ENCODE measurements at regions not wholly inside any gene's neighbourhood (a gene's known extent, or its start where the extent isn't known, plus 50 kb on each side); places are given as distances from the start of the nearest gene placed in this dataset.
"Not testable (repeated sequence)": the region's sequence is repeated elsewhere in the genome, so short reads cannot be mapped to it uniquely, and the experiment has no call there.

GRCh38 chr12:88814779-88815178 lies 234.5 kb upstream of the KITLG start:
- Histone ChIP-seq H3K36me3 (ENCODE audit: control insufficient read depth in 4 of 4, insufficient read depth in 4 of 4, low read length in 4 of 4) (no peaks in the 10 kb centered on the region), H3K9ac (ENCODE audit: insufficient read depth in 1 of 2, low read length in 2 of 2) (no peak overlapping the region), H3K4me3 (no peak overlapping the region), H3K27me3 (ENCODE audit: control insufficient read depth in 3 of 3, insufficient read depth in 3 of 3, low read length in 2 of 3) (no peaks in the 10 kb centered on the region), H3K27ac (ENCODE audit: low read depth in 1 of 2, low read length in 1 of 2) (no peak overlapping the region), H3K4me1 (ENCODE audit: control insufficient read depth in 5 of 5, insufficient read depth in 5 of 5, low read length in 5 of 5) (no peaks in the 10 kb centered on the region), H3K9me3 (ENCODE audit: control insufficient read depth in 4 of 4, insufficient read depth in 3 of 4, low read length in 3 of 4) (no peaks in the 10 kb centered on the region)
- DNase-seq: no peak
- WGBS, 2 donors: 87 to 97% methylated on average over 5 of the region's 5 CpGs
- ATAC-seq (ENCODE audit: insufficient read depth, low FRiP score): no peak
- TF ChIP-seq CTCF (IDR thresholded peaks at IDR 0.05; ENCODE audit: control extremely low read depth, extremely low read depth): no peak

DNA sequence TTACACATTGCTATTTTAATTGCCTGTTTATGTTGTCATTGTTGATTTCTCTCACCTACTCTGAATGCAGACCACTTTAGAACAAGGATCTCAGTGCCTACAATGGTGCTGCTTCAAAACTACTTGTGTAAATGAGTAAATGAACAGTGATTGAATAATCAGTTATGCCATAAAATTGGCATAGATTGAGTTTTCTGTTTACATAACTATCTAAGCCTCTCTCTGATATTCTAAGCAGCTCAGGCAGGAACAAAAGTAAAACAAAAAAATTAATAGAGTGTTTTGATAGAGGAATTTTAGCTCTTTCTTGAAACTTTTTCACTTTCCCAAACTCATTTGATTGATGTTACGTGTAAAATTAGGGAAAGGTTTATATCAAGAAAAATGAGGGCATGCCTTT lies 232.3 kb upstream of the KITLG start:
- Histone ChIP-seq H3K4me3 (no peak overlapping the region), H3K27me3 (ENCODE audit: control insufficient read depth in 3 of 3, insufficient read depth in 3 of 3, low read length in 2 of 3) (no peaks in the 10 kb centered on the region), H3K36me3 (ENCODE audit: control insufficient read depth in 4 of 4, insufficient read depth in 4 of 4, low read length in 4 of 4) (no peaks in the 10 kb centered on the region), H3K9me3 (ENCODE audit: control insufficient read depth in 4 of 4, insufficient read depth in 3 of 4, low read length in 3 of 4) (no peaks in the 10 kb centered on the region), H3K9ac (ENCODE audit: insufficient read depth in 1 of 2, low read length in 2 of 2) (no peak overlapping the region), H3K27ac (ENCODE audit: low read depth in 1 of 2, low read length in 1 of 2) (no peak overlapping the region), H3K4me1 (ENCODE audit: control insufficient read depth in 5 of 5, insufficient read depth in 5 of 5, low read length in 5 of 5) (peaks cover 0 to 3% (median 0%) of the 10 kb centered on the region in 5 donors)
- TF ChIP-seq CTCF (IDR thresholded peaks at IDR 0.05; ENCODE audit: control extremely low read depth, extremely low read depth): no peak
- DNase-seq: no peak
- 82 to 90% methylated on average over 1 of the region's 1 CpG for WGBS, 2 donors
- ATAC-seq (ENCODE audit: insufficient read depth, low FRiP score): no peak

DNA sequence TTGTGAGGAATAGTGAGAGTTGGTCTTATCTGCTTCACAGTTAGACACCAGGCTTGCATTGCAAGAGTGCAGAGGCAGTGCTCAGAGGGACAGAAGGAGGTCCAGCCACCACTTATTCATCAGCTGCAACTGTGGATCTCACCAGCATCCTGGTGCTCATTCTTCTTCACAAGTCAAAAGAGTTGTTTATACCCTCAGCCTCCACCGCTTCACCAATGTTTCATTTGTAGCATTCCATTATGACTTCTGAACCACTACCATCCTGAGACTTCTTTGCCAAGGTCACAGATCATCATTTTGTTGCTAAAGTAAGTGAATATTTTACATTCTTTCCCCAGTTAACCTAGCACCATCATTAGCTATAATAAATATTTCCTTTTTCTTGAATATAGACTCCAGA lies 230.5 kb upstream of the KITLG start:
- DNase-seq (no peak), ATAC-seq (ENCODE audit: insufficient read depth, low FRiP score) (no peak)
- Histone ChIP-seq H3K27ac (ENCODE audit: low read depth in 1 of 2, low read length in 1 of 2) (no peak overlapping the region), H3K4me1 (ENCODE audit: control insufficient read depth in 5 of 5, insufficient read depth in 5 of 5, low read length in 5 of 5) (peaks cover 0 to 3% (median 0%) of the 10 kb centered on the region in 5 donors), H3K4me3 (no peak overlapping the region), H3K36me3 (ENCODE audit: control insufficient read depth in 4 of 4, insufficient read depth in 4 of 4, low read length in 4 of 4) (no peaks in the 10 kb centered on the region), H3K27me3 (ENCODE audit: control insufficient read depth in 3 of 3, insufficient read depth in 3 of 3, low read length in 2 of 3) (no peaks in the 10 kb centered on the region), H3K9me3 (ENCODE audit: control insufficient read depth in 4 of 4, insufficient read depth in 3 of 4, low read length in 3 of 4) (no peaks in the 10 kb centered on the region), H3K9ac (ENCODE audit: insufficient read depth in 1 of 2, low read length in 2 of 2) (no peak overlapping the region)
- TF ChIP-seq CTCF (IDR thresholded peaks at IDR 0.05; ENCODE audit: control extremely low read depth, extremely low read depth): no peak
- 93 to 97% methylated on average over 1 of the region's 1 CpG for WGBS, 2 donors

DNA sequence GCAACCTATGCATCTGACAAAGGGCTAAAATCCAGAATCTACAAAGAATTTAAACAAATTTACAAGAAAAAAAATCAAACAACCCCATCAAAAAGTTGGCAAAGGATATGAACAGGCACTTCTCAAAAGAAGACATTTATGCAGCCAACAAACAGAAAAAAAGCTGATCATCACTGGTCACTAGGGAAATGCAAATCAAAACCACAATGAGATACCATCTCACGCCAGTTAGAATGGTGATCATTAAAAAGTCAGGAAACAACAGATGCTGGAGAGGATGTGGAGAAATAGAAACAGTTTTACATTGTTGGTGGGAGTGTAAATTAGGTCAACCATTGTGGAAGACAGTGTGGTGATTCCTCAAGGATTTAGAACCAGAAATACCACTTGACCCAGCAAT lies 229.6 kb upstream of the KITLG start:
- 52 to 53% methylated on average over 1 of the region's 1 CpG for WGBS, 2 donors

More for the DNA sequence above, 229.6 kb upstream of the KITLG start:
- ATAC-seq (ENCODE audit: insufficient read depth, low FRiP score); H3K4me3 ChIP-seq; H3K9ac ChIP-seq (ENCODE audit: insufficient read depth in 1 of 2, low read length in 2 of 2); H3K9me3 ChIP-seq (ENCODE audit: control insufficient read depth in 4 of 4, insufficient read depth in 3 of 4, low read length in 3 of 4); H3K36me3 ChIP-seq (ENCODE audit: control insufficient read depth in 4 of 4, insufficient read depth in 4 of 4, low read length in 4 of 4); H3K4me1 ChIP-seq (ENCODE audit: control insufficient read depth in 5 of 5, insufficient read depth in 5 of 5, low read length in 5 of 5); H3K27ac ChIP-seq (ENCODE audit: low read depth in 1 of 2, low read length in 1 of 2); DNase-seq; H3K27me3 ChIP-seq (ENCODE audit: control insufficient read depth in 3 of 3, insufficient read depth in 3 of 3, low read length in 2 of 3): not testable (repeated sequence)

Data from lung (tissue), 11 donors.